Upper lobe of left lung (tissue), 6 donors: ENCODE measurements at regions not wholly inside any gene's neighbourhood (a gene's known extent, or its start where the extent isn't known, plus 50 kb on each side); places are given as distances from the start of the nearest gene placed in this dataset.

ENCODE experiments used
- ATAC-seq, 2 donors: fragments of 200-7000 bp; cut with Tn5 transposase; one replicate each; pipeline ENCODE4 v1.9.1; 2022; ENCODE audit warnings: mild to moderate bottlenecking in 2 of 2, moderate library complexity in 2 of 2; ENCODE audit not compliant: low FRiP score in 2 of 2
- DNase-seq, 2 donors: peaks; one replicate each; pipeline ENCODE4 v3.0.0-alpha.2; 2019 to 2020
- H3K27ac ChIP-seq, 4 donors: fragments of 200-600 bp; sonication (generic); one replicate each; pipeline ENCODE4 v1.5.1; 2016 to 2019
- H3K27me3 ChIP-seq, 4 donors: fragments of 200-600 bp; sonication (generic); one replicate each; pipeline ENCODE4 v1.5.1; 2017 to 2019
- H3K36me3 ChIP-seq, 4 donors: fragments of 200-600 bp; sonication (generic); one replicate each; pipeline ENCODE4 v1.5.1; 2016 to 2019
- H3K4me1 ChIP-seq, 4 donors: fragments of 200-600 bp; sonication (generic); one replicate each; pipeline ENCODE4 v1.5.1; 2018 to 2019
- H3K4me3 ChIP-seq, 4 donors: fragments of 200-600 bp; sonication (generic); one replicate each; pipeline ENCODE4 v1.5.1; 2017 to 2019; ENCODE audit warnings: mild to moderate bottlenecking in 2 of 4, moderate library complexity in 1 of 4
- H3K9me3 ChIP-seq, 4 donors: fragments of 200-600 bp; sonication (generic); one replicate each; pipeline ENCODE4 v1.5.1; 2018 to 2019
- EP300 ChIP-seq, 4 donors: sonication (generic); formaldehyde crosslinking; IDR thresholded peaks; one replicate each; pipeline ENCODE4 v1.5.1; 2017; ENCODE audit warnings: antibody characterized with exemption in 4 of 4, control low read depth in 2 of 4
- POLR2A ChIP-seq, 4 donors: fragments of 450-650 bp; IDR thresholded peaks; one replicate each; pipeline ENCODE4 v1.5.1; 2016 to 2017; ENCODE audit warnings: antibody characterized with exemption in 4 of 4, mild to moderate bottlenecking in 2 of 4
- POLR2AphosphoS5 ChIP-seq, 2 donors: sonication (generic); formaldehyde crosslinking; IDR thresholded peaks; one replicate each; pipeline ENCODE4 v1.5.1; 2017; ENCODE audit warnings: antibody characterized with exemption in 2 of 2
- WGBS, 2 donors: methylation state at CpG; one replicate each; pipeline ENCODE4 v1.1.5; 2017 to 2018; 5-methylcytosine and 5-hydroxymethylcytosine counted together
- TF ChIP-seq, protein P1 (sequence below), 6 experiments: fragments of 450-650 bp in 4 of 6; fragments of 200-600 bp in 2 of 6; sonication (generic) in 2 of 6; IDR thresholded peaks; one replicate each; pipeline ENCODE4 v1.5.1; 2016 to 2019; ENCODE audit warnings: antibody characterized with exemption in 6 of 6
- donor health status: DM: no; HTN: no; CAD: no; lungs with moderate emphysema.
- donor health status: DM: no; HTN: yes; CAD: no; lungs with severe emphysema.

DNA sequence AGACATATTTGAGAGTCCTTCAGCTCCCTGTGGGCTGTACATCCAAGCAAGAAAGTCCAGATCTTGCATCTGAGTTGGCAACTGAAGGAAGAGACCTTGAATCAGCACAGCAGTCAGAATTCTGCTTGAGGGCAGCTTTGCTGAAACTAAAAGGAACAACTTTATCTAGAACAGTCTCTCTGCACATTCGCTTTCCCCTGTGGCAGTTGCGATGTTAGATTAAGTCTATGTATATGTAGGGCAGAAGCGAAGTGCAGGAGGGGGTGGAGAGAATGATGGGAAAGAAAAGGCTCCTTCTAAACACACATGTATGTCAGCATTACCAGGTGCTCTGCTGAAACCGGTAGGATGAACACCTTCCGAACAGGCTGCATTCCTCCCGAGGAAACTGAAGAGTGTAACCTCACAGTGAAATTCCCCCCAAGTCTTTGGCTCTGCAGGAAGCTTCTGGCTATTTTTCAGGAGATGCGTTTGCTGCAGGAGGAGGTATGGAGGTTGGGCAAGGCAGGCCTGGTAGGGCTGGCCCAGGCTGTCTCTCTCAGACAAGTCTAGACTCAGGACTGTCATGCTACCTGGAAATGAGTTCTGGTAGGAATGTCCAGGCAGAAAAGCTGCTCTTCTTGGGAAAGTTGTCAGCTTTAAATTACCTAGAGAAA lies 70.0 kb upstream of the ATL2 start:
- Histone ChIP-seq H3K27ac (no peak overlapping the region), H3K9me3 (no peaks in the 10 kb centered on the region)
- 79 to 85% methylated on average over 6 to 7 of the region's 7 CpGs for WGBS, 2 donors

DNA sequence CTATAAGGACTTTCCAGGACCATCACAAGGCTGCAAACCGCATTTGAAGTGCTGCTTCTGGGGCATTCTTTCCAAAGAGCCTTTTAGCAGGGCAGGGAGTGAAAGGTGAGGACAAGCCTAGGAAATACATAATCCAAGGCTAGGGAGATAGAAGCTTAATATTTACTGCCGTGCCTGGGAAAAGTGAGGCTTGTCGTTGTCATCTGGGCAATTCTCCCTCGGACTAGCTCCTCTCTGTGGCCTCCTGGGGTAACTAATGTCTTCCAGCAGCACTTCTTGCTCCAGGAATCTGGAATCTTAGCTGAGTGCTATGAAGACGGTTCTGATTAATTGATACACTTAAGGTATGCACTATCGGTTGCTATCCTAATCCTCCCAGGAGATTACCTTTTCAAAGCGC lies 69.3 kb upstream of the ATL2 start:
- Histone ChIP-seq H3K4me3 (no peak overlapping the region), H3K36me3 (no peaks in the 10 kb centered on the region), H3K9me3 (no peaks in the 10 kb centered on the region), H3K27ac (no peak overlapping the region), H3K4me1 (peaks cover 7 to 12% (median 10%) of the 10 kb centered on the region in 4 donors), H3K27me3 (no peaks in the 10 kb centered on the region)
- WGBS, 2 donors, result 48 to 59% methylated on average over 5 to 7 of the region's 7 CpGs
- TF ChIP-seq POLR2A (IDR thresholded peaks at IDR 0.05), result no peak
- TF ChIP-seq POLR2AphosphoS5 (IDR thresholded peaks at IDR 0.05), result no peak
- TF ChIP-seq, protein P1, sequence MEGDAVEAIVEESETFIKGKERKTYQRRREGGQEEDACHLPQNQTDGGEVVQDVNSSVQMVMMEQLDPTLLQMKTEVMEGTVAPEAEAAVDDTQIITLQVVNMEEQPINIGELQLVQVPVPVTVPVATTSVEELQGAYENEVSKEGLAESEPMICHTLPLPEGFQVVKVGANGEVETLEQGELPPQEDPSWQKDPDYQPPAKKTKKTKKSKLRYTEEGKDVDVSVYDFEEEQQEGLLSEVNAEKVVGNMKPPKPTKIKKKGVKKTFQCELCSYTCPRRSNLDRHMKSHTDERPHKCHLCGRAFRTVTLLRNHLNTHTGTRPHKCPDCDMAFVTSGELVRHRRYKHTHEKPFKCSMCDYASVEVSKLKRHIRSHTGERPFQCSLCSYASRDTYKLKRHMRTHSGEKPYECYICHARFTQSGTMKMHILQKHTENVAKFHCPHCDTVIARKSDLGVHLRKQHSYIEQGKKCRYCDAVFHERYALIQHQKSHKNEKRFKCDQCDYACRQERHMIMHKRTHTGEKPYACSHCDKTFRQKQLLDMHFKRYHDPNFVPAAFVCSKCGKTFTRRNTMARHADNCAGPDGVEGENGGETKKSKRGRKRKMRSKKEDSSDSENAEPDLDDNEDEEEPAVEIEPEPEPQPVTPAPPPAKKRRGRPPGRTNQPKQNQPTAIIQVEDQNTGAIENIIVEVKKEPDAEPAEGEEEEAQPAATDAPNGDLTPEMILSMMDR (IDR thresholded peaks at IDR 0.05), result no peak
- no peak for TF ChIP-seq EP300 (IDR thresholded peaks at IDR 0.05)
- ATAC-seq (no peak), DNase-seq (no peak)

More for the DNA sequence above, 70.0 kb upstream of the ATL2 start:
- DNase-seq (no peak), ATAC-seq (no peak)
- TF ChIP-seq, protein P1 (IDR thresholded peaks at IDR 0.05), result no peak
- no peak for TF ChIP-seq EP300 (IDR thresholded peaks at IDR 0.05)
- TF ChIP-seq POLR2A (IDR thresholded peaks at IDR 0.05), result no peak
- TF ChIP-seq POLR2AphosphoS5 (IDR thresholded peaks at IDR 0.05), result no peak
- Histone ChIP-seq H3K27me3 (no peaks in the 10 kb centered on the region), H3K4me3 (no peak overlapping the region), H3K36me3 (no peaks in the 10 kb centered on the region), H3K4me1 (peaks cover 7 to 12% (median 10%) of the 10 kb centered on the region in 4 donors)

DNA sequence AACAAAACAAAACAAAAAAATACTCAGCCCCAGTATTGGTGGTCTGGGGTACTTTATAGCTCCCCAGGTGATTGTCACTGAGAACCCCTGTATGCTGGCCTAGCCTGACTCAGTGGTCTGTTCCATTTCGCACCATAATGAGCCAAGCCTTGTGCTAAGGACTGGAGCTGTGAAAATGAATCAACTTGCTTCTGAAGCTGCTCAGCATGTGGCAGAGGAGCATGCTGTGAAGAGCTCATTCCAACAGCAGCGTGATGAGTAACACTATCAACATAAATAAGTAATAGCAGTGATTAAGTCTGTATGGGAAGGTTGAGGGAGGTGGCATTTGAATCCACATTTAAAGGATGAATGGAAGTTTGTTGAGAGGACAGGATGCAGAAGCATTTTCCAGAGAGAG lies 67.2 kb upstream of the ATL2 start:
- DNase-seq, result no peak
- TF ChIP-seq EP300 (IDR thresholded peaks at IDR 0.05) (no peak), POLR2AphosphoS5 (IDR thresholded peaks at IDR 0.05) (no peak), POLR2A (IDR thresholded peaks at IDR 0.05) (no peak)
- TF ChIP-seq, protein P1 (IDR thresholded peaks at IDR 0.05), result no peak
- Histone ChIP-seq H3K4me3 (no peak overlapping the region), H3K27me3 (no peaks in the 10 kb centered on the region), H3K9me3 (no peaks in the 10 kb centered on the region), H3K36me3 (no peaks in the 10 kb centered on the region), H3K27ac (no peak overlapping the region), H3K4me1 (peaks cover 7 to 12% (median 10%) of the 10 kb centered on the region in 4 donors)
- 93 to 94% methylated on average over 2 of the region's 2 CpGs for WGBS, 2 donors
- no peak for ATAC-seq

DNA sequence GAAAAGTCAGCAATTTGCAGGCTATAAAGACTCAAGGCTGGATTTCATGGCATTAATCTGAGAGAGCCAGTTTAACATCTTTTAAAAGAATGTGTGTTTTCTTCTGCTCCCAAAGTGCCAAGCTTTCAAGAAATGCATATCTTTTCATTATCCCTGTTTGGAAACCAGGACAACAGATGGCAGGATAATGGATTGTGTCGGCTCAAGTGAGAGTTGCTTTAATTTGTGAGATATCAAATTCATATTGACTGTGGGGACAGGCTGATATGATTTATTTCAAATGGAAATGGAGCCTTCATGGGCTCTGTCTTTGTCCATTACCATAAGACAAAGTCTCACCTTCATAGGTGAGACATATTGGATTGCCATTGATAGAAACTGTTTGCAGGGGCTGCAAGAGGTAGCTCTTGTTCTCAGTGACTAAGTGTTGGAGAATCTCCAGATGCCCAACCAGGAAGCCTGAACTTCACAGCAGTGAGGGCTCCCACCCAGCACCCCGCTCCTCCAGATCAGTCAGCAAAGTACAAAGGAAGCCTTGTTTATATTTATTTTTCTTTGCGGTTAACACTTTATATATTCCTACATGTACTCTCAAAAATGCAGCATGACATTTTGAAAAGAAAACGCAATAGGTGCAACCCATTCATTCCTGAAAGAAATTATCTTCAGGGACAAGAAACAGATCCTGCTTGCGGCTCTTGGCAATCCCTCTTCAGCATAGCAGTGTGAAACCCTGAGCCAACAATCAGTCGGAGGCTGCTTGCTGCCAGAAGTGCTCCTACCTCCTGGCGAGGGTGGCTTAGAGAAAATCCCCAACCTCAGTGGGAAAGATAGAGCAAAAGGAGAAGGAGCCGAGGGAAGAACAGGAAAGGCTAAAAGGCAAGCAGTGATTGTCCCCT lies 65.8 kb upstream of the ATL2 start:
- WGBS, 2 donors, result 26 to 33% methylated on average over 8 of the region's 8 CpGs
- H3K9me3 ChIP-seq, result no peaks in the 10 kb centered on the region
- no peak overlapping the region for H3K4me3 ChIP-seq
- no peaks in the 10 kb centered on the region for H3K27me3 ChIP-seq
- ATAC-seq (peak; percentile 28 to 38), DNase-seq (no peak)
- no peaks in the 10 kb centered on the region for H3K36me3 ChIP-seq
- TF ChIP-seq EP300 (IDR thresholded peaks at IDR 0.05), result no peak
- H3K27ac ChIP-seq, result no peak overlapping the region
- peaks cover 7 to 12% (median 10%) of the 10 kb centered on the region in 4 donors for H3K4me1 ChIP-seq

DNA sequence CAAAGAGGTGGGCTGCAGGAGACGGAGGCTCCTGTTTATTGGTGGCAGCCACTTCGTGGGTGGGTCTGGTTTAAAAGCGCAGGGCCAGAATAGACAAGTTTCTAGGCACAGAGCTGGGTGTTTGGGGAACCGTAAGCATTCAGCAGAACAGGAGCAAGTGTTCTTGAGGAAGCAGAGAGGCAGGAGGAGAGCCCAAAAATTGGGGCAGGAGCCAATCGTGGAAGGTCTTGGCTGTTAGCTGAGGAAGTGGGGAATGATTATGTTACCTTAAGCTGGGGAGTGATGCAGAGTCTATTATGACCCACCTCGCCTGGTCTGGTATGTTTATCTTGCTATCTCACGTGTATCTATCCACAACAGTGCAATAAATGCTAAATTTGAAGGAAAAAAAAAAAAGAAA lies 64.3 kb upstream of the ATL2 start:
- Histone ChIP-seq H3K4me1 (peaks cover 7 to 12% (median 10%) of the 10 kb centered on the region in 4 donors), H3K4me3 (no peak overlapping the region), H3K36me3 (no peaks in the 10 kb centered on the region), H3K27me3 (no peaks in the 10 kb centered on the region), H3K9me3 (no peaks in the 10 kb centered on the region), H3K27ac (no peak overlapping the region)
- DNase-seq, result no peak
- no peak for TF ChIP-seq POLR2AphosphoS5 (IDR thresholded peaks at IDR 0.05)
- TF ChIP-seq EP300 (IDR thresholded peaks at IDR 0.05), result no peak
- TF ChIP-seq, protein P1 (IDR thresholded peaks at IDR 0.05), result no peak
- no peak for TF ChIP-seq POLR2A (IDR thresholded peaks at IDR 0.05)
- WGBS, 2 donors, result 77 to 81% methylated on average over 7 of the region's 7 CpGs
- ATAC-seq, result no peak
